ENCODE measurements at regions not wholly inside any gene's neighbourhood (a gene's known extent, or its start where the extent isn't known, plus 50 kb on each side); places are given as distances from the start of the nearest gene placed in this dataset.

- POLR2A ChIA-PET = no interaction called here
These were observed 134.3 kb downstream of the MN1 start for GRCh38 chr22:27667121-27667843.

GRCh38 chr22:27668828-27669797, 132.4 kb downstream of the MN1 start:
- CTCF ChIA-PET = no interaction called here
- POLR2A ChIA-PET = no interaction called here

More at GRCh38 chr22:27667121-27667843, 134.3 kb downstream of the MN1 start:
- CTCF ChIA-PET = no interaction called here

- ChIA-PET POLR2A (no interaction called here), CTCF (no interaction called here)
These were observed 131.6 kb downstream of the MN1 start for GRCh38 chr22:27669798-27670599.

- ChIA-PET CTCF (interaction anchor here (0.6 kb wide), 1 partner anchor 1444 kb away, joined by 3 read pairs; no protein-coding TSS in a partner anchor), POLR2A (no interaction called here)
These were observed 130.7 kb downstream of the MN1 start for GRCh38 chr22:27670701-27671412.

- CTCF ChIA-PET = no interaction called here
These were observed 130.1 kb downstream of the MN1 start for GRCh38 chr22:27671413-27671935.

GRCh38 chr22:27672721-27673418, 128.7 kb downstream of the MN1 start:
- ChIA-PET POLR2A (no interaction called here), CTCF (no interaction called here)

More at GRCh38 chr22:27671413-27671935, 130.1 kb downstream of the MN1 start:
- POLR2A ChIA-PET = no interaction called here

GRCh38 chr22:27673839-27674238, 127.7 kb downstream of the MN1 start:
- CTCF ChIA-PET = no interaction called here
- POLR2A ChIA-PET = no interaction called here

- ChIA-PET POLR2A (no interaction called here), CTCF (no interaction called here)
These were observed 127.2 kb downstream of the MN1 start for GRCh38 chr22:27674261-27674923.

GRCh38 chr22:27676545-27677213, 124.9 kb downstream of the MN1 start:
- CTCF ChIA-PET = no interaction called here
- POLR2A ChIA-PET = no interaction called here

- ChIA-PET CTCF (no interaction called here), POLR2A (no interaction called here)
These were observed 123.6 kb downstream of the MN1 start for GRCh38 chr22:27677905-27678458.

- ChIA-PET POLR2A (no interaction called here), CTCF (no interaction called here)
These were observed 122.4 kb downstream of the MN1 start for GRCh38 chr22:27679176-27679575.

- ChIA-PET CTCF (no interaction called here), POLR2A (no interaction called here)
These were observed 121.7 kb downstream of the MN1 start for GRCh38 chr22:27679693-27680488.

- CTCF ChIA-PET = no interaction called here
- POLR2A ChIA-PET = no interaction called here
These were observed 120.9 kb downstream of the MN1 start for GRCh38 chr22:27680636-27681035.

- POLR2A ChIA-PET = no interaction called here
- CTCF ChIA-PET = no interaction called here
These were observed 120.5 kb downstream of the MN1 start for GRCh38 chr22:27681037-27681436.

- ChIA-PET CTCF (no interaction called here), POLR2A (no interaction called here)
These were observed 119.1 kb downstream of the MN1 start for GRCh38 chr22:27682437-27682836.

- CTCF ChIA-PET = no interaction called here
- POLR2A ChIA-PET = no interaction called here
These were observed 116.7 kb downstream of the MN1 start for GRCh38 chr22:27684901-27685300.

GRCh38 chr22:27685515-27685914, 116.0 kb downstream of the MN1 start:
- CTCF ChIA-PET = no interaction called here
- POLR2A ChIA-PET = no interaction called here

Data from activated CD8-positive, alpha-beta memory T cell treated with anti-CD3 and anti-CD28 coated beads for 36 hours (primary cell).